Osteoblast (primary cell): ENCODE measurements at regions not wholly inside any gene's neighbourhood (a gene's known extent, or its start where the extent isn't known, plus 50 kb on each side); places are given as distances from the start of the nearest gene placed in this dataset.

ENCODE experiments used
- DNase-seq: peaks from one replicate; pipeline ENCODE4 v3.0.0; 2011; ENCODE audit warnings: low spot score, mixed read lengths; ENCODE audit not compliant: insufficient read length; ENCODE audit errors: missing footprints
- H2AFZ ChIP-seq: 2 replicates; pipeline ENCODE4 v1.6.0; 2011; ENCODE audit warnings: mild to moderate bottlenecking, low read length
- H3K27ac ChIP-seq: 2 replicates; pipeline ENCODE4 v1.5.1; 2011; ENCODE audit warnings: mild to moderate bottlenecking, low read depth, low read length, moderate library complexity
- H3K27me3 ChIP-seq: 2 replicates; pipeline ENCODE4 v1.6.0; 2012; ENCODE audit warnings: mild to moderate bottlenecking, control low read depth, inconsistent platforms, low read length, moderate library complexity; ENCODE audit not compliant: insufficient read depth
- H3K36me3 ChIP-seq: 2 replicates; pipeline ENCODE4 v1.5.1; 2011; ENCODE audit warnings: mild to moderate bottlenecking, low read length, control low read depth, moderate library complexity; ENCODE audit not compliant: insufficient read depth
- H3K4me1 ChIP-seq: 2 replicates; pipeline ENCODE4 v1.5.1; 2011; ENCODE audit warnings: mild to moderate bottlenecking, low read length, control low read depth, moderate library complexity; ENCODE audit not compliant: insufficient read depth
- H3K4me2 ChIP-seq: 2 replicates; pipeline ENCODE4 v1.6.0; 2011; ENCODE audit warnings: mild to moderate bottlenecking, low read length; ENCODE audit not compliant: insufficient read depth
- H3K4me3 ChIP-seq: fragments of 200-600 bp; sonication (generic); 3 replicates; pipeline ENCODE4 v1.5.1; 2012; ENCODE audit warnings: mild to moderate bottlenecking, low read length, inconsistent platforms; ENCODE audit not compliant: insufficient read depth
- H3K79me2 ChIP-seq: 2 replicates; pipeline ENCODE4 v1.6.0; 2012; ENCODE audit warnings: mild to moderate bottlenecking, low read length, control low read depth, inconsistent platforms; ENCODE audit not compliant: insufficient read depth
- H3K9me3 ChIP-seq: 2 replicates; pipeline ENCODE4 v1.5.1; 2011; ENCODE audit warnings: low read depth, low read length, control low read depth
- H4K20me1 ChIP-seq: 2 replicates; pipeline ENCODE4 v1.6.0; 2012; ENCODE audit warnings: mild to moderate bottlenecking, low read length, control low read depth; ENCODE audit not compliant: insufficient read depth
- TF ChIP-seq, protein P1 (sequence below): IDR thresholded peaks from 2 replicates; pipeline ENCODE4 v1.5.1; 2011; ENCODE audit warnings: mild to moderate bottlenecking, low read depth, low read length, moderate library complexity; ENCODE audit errors: extremely low read depth

DNA sequence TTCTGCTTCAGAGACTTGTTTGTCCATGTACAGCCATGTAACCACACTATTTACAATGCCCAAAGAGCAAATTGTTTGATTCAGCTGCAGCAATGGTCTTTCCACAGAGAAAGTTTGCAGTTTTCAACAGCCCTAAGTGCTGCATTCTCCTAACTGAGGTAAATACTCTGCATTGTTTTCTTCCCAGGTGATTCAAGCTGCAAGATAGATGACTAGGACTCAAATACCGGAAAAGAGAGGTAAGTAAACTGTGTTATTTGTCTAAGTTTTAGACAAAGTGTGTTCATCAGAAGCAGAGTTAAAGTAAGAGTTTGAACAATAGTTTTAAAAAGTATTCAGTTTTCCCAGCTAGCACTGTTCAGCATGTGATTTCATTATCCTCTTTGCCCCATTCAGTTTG lies 1046.7 kb upstream of the C9orf72 start:
- Histone ChIP-seq H2AFZ (no peak overlapping the region), H3K4me2 (no peak overlapping the region), H3K27ac (no peak overlapping the region), H3K9me3 (peaks cover under 1% of the 10 kb centered on the region), H3K79me2 (no peaks in the 10 kb centered on the region), H3K27me3 (no peaks in the 10 kb centered on the region), H3K36me3 (no peaks in the 10 kb centered on the region), H4K20me1 (no peaks in the 10 kb centered on the region), H3K4me1 (no peaks in the 10 kb centered on the region), H3K4me3 (no peak overlapping the region)
- TF ChIP-seq, protein P1, sequence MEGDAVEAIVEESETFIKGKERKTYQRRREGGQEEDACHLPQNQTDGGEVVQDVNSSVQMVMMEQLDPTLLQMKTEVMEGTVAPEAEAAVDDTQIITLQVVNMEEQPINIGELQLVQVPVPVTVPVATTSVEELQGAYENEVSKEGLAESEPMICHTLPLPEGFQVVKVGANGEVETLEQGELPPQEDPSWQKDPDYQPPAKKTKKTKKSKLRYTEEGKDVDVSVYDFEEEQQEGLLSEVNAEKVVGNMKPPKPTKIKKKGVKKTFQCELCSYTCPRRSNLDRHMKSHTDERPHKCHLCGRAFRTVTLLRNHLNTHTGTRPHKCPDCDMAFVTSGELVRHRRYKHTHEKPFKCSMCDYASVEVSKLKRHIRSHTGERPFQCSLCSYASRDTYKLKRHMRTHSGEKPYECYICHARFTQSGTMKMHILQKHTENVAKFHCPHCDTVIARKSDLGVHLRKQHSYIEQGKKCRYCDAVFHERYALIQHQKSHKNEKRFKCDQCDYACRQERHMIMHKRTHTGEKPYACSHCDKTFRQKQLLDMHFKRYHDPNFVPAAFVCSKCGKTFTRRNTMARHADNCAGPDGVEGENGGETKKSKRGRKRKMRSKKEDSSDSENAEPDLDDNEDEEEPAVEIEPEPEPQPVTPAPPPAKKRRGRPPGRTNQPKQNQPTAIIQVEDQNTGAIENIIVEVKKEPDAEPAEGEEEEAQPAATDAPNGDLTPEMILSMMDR, result no peak
- DNase-seq, result no peak

DNA sequence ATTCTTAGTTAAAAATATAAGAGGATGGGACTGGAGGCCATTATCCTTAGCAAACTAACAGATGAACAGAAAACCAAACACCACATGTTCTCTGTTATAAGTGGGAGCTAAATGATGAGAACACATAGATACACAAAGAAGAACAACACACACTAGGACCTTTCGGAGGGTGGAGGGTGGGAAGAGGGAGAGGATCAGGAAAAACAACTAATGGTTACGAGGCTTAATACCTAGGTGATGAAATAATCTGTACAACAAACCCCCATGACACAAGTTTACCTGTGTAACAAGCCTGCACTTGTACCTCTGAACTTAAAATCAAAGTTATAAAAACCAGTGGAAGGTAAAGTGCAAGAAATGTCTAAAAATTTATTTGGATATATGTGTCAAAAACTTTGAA lies 1047.4 kb upstream of the C9orf72 start:
- Histone ChIP-seq H3K79me2 (no peaks in the 10 kb centered on the region), H3K27me3 (no peaks in the 10 kb centered on the region), H3K27ac (no peak overlapping the region), H3K4me2 (no peak overlapping the region), H3K4me3 (no peak overlapping the region), H3K4me1 (no peaks in the 10 kb centered on the region), H3K9me3 (peaks cover 3% of the 10 kb centered on the region), H2AFZ (no peak overlapping the region), H4K20me1 (no peaks in the 10 kb centered on the region), H3K36me3 (no peaks in the 10 kb centered on the region)
- DNase-seq, result no peak
- TF ChIP-seq, protein P1, result no peak

DNA sequence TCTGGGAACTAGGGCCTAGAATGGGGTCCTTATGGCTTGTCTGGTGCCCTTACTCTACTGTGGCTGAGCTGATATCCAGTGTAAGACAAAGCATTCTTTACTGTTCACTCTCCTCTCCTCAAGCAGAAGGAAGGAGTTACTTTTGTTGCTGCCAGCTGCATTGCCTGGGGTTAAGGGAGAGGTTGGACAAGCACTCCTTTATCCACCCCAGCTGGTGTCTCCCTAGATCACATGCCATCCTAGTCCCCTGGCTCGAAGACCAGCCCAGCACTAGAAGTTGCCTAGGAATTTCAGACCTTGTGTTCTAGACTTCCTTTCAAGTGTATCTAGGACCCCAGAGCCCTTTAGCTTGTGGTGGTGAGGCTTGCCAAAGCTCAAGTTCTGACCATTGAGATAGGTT lies 1051.5 kb upstream of the C9orf72 start:
- no peaks in the 10 kb centered on the region for H4K20me1 ChIP-seq
- H3K27ac ChIP-seq, result no peak overlapping the region
- DNase-seq, result no peak
- no peaks in the 10 kb centered on the region for H3K27me3 ChIP-seq
- H3K79me2 ChIP-seq, result no peaks in the 10 kb centered on the region
- H3K4me1 ChIP-seq, result no peaks in the 10 kb centered on the region
- no peak overlapping the region for H3K4me3 ChIP-seq
- no peaks in the 10 kb centered on the region for H3K36me3 ChIP-seq
- H3K9me3 ChIP-seq, result peaks cover 3% of the 10 kb centered on the region
- TF ChIP-seq, protein P1, result no peak
- no peak overlapping the region for H3K4me2 ChIP-seq
- H2AFZ ChIP-seq, result no peak overlapping the region

DNA sequence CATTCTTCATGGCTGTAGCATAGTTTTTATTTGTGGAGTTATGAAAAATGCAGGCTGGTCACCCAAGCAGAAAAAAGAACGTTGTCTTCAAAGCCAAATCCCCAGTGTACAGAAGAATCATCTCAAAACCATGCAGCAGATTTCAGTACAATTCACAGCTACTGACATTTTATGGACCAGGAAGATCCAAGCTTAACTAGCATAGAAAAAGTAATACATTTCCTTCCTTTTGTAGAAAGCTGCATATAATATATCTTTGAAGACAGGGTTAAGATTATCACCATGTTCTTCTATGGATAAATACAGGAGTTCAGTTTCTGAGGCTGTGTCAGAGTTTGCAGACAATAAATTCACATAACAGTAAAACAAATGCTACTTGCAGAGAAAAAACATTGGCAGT lies 1054.8 kb upstream of the C9orf72 start:
- no peaks in the 10 kb centered on the region for H3K4me1 ChIP-seq
- no peaks in the 10 kb centered on the region for H3K36me3 ChIP-seq
- H3K27me3 ChIP-seq, result no peaks in the 10 kb centered on the region
- TF ChIP-seq, protein P1, result no peak
- no peak overlapping the region for H2AFZ ChIP-seq
- no peak for DNase-seq
- H3K4me2 ChIP-seq, result no peak overlapping the region
- no peaks in the 10 kb centered on the region for H4K20me1 ChIP-seq
- H3K4me3 ChIP-seq, result no peak overlapping the region
- H3K9me3 ChIP-seq, result peaks cover 3% of the 10 kb centered on the region
- no peaks in the 10 kb centered on the region for H3K79me2 ChIP-seq
- no peak overlapping the region for H3K27ac ChIP-seq
